NCI-H2107 (cell line): ENCODE measurements at regions not wholly inside any gene's neighbourhood (a gene's known extent, or its start where the extent isn't known, plus 50 kb on each side); places are given as distances from the start of the nearest gene placed in this dataset.

Experiments
- DNase-seq: peaks from one replicate; lab custom pipeline; 2025; lab: John Stamatoyannopoulos, UW

- no peak for DNase-seq
Measured at GRCh38 chr2:10237392-10238321, 65.0 kb upstream of the HPCAL1 start.

- no peak for DNase-seq
Measured at GRCh38 chr2:10238396-10238795, 64.3 kb upstream of the HPCAL1 start.

- no peak for DNase-seq
Measured at GRCh38 chr2:10238991-10239485, 63.7 kb upstream of the HPCAL1 start.

- DNase-seq: no peak
Measured at GRCh38 chr2:10239561-10239967, 63.1 kb upstream of the HPCAL1 start.

- no peak for DNase-seq
Measured at GRCh38 chr2:10240161-10240681, 62.5 kb upstream of the HPCAL1 start.

- no peak for DNase-seq
Measured at GRCh38 chr2:10240911-10241610, 61.6 kb upstream of the HPCAL1 start.

GRCh38 chr2:10241641-10242430 lies 60.9 kb upstream of the HPCAL1 start:
- no peak for DNase-seq

GRCh38 chr2:10242451-10242850 lies 60.3 kb upstream of the HPCAL1 start:
- no peak for DNase-seq

- no peak for DNase-seq
Measured at GRCh38 chr2:10242998-10243925, 59.4 kb upstream of the HPCAL1 start.

GRCh38 chr2:10243926-10244270 lies 58.8 kb upstream of the HPCAL1 start:
- no peak for DNase-seq

GRCh38 chr2:10245021-10245420 lies 57.7 kb upstream of the HPCAL1 start:
- DNase-seq: no peak

- no peak for DNase-seq
Measured at GRCh38 chr2:10245661-10246060, 57.0 kb upstream of the HPCAL1 start.

GRCh38 chr2:10246370-10246769 lies 56.3 kb upstream of the HPCAL1 start:
- DNase-seq: no peak

GRCh38 chr2:10246831-10247230 lies 55.9 kb upstream of the HPCAL1 start:
- no peak for DNase-seq

GRCh38 chr2:10249798-10250197 lies 52.9 kb upstream of the HPCAL1 start:
- no peak for DNase-seq

- DNase-seq: no peak
Measured at GRCh38 chr2:10252224-10252623, 50.5 kb upstream of the HPCAL1 start.

- DNase-seq: no peak
Measured at GRCh38 chr2:10252661-10253060, 50.0 kb upstream of the HPCAL1 start.
